Tibial artery (tissue), 4 donors: ENCODE measurements at regions not wholly inside any gene's neighbourhood (a gene's known extent, or its start where the extent isn't known, plus 50 kb on each side); places are given as distances from the start of the nearest gene placed in this dataset.
"Not testable (repeated sequence)": the region's sequence is repeated elsewhere in the genome, so short reads cannot be mapped to it uniquely, and the experiment has no call there.

ENCODE experiments used
- DNase-seq, 2 donors: peaks; one replicate each; pipeline ENCODE4 v3.0.0-alpha.2; 2019
- H3K27ac ChIP-seq, 2 donors: fragments of 200-600 bp; sonication (generic) in 1 of 2; 1 replicate in 1 of 2; 2 replicates in 1 of 2; pipeline ENCODE4 v1.5.1; 2018 to 2019; ENCODE audit warnings: mild to moderate bottlenecking in 1 of 2
- H3K27me3 ChIP-seq, 2 donors: fragments of 200-600 bp; sonication (generic) in 1 of 2; one replicate each; pipeline versions ENCODE4 v1.5.1 to v1.6.0; 2016 to 2019
- H3K36me3 ChIP-seq, 3 donors: fragments of 200-600 bp; sonication (generic) in 2 of 3; one replicate each; pipeline ENCODE4 v1.5.1; 2016 to 2019; ENCODE audit warnings: mild to moderate bottlenecking in 2 of 3
- H3K4me1 ChIP-seq, 4 donors: fragments of 200-600 bp; sonication (generic) in 2 of 4; 1 replicate in 3 of 4; 2 replicates in 1 of 4; pipeline ENCODE4 v1.5.1; 2016 to 2019
- H3K4me3 ChIP-seq, 2 donors: fragments of 200-600 bp; sonication (generic) in 1 of 2; 1 replicate in 1 of 2; 2 replicates in 1 of 2; pipeline ENCODE4 v1.5.1; 2018 to 2019; ENCODE audit warnings: mild to moderate bottlenecking in 2 of 2
- H3K9me3 ChIP-seq, 3 donors: fragments of 200-600 bp; sonication (generic) in 1 of 3; one replicate each; pipeline ENCODE4 v1.5.1; 2016 to 2019
- intact Hi-C: fragments of 100-400 bp; cut with DNase I; formaldehyde crosslinking; loops from one replicate; pipeline ENCODE4 v1.15.0; 2023; ENCODE audit warnings: low total_unique reads
- TF ChIP-seq, protein P1 (sequence below), 2 experiments: fragments of 200-600 bp in 1 of 2; fragments of 450-650 bp in 1 of 2; IDR thresholded peaks; one replicate each; pipeline ENCODE4 v1.5.1; 2017 to 2019; ENCODE audit warnings: antibody characterized with exemption in 2 of 2, mild to moderate bottlenecking in 1 of 2, moderate library complexity in 1 of 2

GRCh38 chr4:45423896-45424295 lies 697.5 kb upstream of the GNPDA2 start:
- H3K27ac ChIP-seq = no peak overlapping the region
- intact Hi-C loops = no loop called here
- H3K9me3 ChIP-seq = peaks cover 0 to 10% (median 0%) of the 10 kb centered on the region in 3 donors
- no peaks in the 10 kb centered on the region for H3K4me1 ChIP-seq
- TF ChIP-seq, protein P1, sequence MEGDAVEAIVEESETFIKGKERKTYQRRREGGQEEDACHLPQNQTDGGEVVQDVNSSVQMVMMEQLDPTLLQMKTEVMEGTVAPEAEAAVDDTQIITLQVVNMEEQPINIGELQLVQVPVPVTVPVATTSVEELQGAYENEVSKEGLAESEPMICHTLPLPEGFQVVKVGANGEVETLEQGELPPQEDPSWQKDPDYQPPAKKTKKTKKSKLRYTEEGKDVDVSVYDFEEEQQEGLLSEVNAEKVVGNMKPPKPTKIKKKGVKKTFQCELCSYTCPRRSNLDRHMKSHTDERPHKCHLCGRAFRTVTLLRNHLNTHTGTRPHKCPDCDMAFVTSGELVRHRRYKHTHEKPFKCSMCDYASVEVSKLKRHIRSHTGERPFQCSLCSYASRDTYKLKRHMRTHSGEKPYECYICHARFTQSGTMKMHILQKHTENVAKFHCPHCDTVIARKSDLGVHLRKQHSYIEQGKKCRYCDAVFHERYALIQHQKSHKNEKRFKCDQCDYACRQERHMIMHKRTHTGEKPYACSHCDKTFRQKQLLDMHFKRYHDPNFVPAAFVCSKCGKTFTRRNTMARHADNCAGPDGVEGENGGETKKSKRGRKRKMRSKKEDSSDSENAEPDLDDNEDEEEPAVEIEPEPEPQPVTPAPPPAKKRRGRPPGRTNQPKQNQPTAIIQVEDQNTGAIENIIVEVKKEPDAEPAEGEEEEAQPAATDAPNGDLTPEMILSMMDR (IDR thresholded peaks at IDR 0.05) = no peak
- H3K4me3 ChIP-seq = no peak overlapping the region
- H3K36me3 ChIP-seq = no peaks in the 10 kb centered on the region
- no peak for DNase-seq
- no peaks in the 10 kb centered on the region for H3K27me3 ChIP-seq

DNA sequence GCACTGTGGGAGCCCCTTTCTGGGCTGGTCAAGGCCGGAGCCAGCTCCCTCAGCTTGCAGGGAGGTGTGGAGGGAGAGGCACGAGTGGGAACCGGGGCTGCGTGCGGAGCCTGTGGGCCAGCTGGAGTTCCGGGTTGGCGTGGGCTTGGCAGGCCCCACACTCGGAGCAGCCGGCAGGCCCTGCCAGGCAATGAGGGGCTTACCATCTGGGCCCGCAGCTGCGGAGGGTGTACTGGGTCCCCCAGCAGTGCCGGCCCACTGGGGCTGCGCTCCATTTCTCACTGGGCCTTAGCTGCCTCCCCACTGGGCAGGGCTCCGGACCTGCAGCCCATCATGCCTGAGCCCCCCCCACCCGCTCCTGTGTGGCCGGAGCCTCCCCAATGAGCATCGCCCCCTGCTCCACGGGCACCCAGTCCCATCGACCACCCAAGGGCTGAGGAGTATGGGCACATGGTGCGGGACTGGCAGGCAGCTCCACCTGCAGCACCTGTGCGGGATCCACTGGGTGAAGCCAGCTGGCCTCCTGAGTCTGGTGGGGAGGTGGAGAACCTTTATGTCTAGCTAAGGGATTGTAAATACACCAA lies 693.8 kb upstream of the GNPDA2 start:
- H3K27ac ChIP-seq, intact Hi-C loops, H3K27me3 ChIP-seq, H3K4me3 ChIP-seq, H3K36me3 ChIP-seq, H3K4me1 ChIP-seq, DNase-seq: not testable (repeated sequence)
- peaks cover 0 to 10% (median 0%) of the 10 kb centered on the region in 3 donors for H3K9me3 ChIP-seq

DNA sequence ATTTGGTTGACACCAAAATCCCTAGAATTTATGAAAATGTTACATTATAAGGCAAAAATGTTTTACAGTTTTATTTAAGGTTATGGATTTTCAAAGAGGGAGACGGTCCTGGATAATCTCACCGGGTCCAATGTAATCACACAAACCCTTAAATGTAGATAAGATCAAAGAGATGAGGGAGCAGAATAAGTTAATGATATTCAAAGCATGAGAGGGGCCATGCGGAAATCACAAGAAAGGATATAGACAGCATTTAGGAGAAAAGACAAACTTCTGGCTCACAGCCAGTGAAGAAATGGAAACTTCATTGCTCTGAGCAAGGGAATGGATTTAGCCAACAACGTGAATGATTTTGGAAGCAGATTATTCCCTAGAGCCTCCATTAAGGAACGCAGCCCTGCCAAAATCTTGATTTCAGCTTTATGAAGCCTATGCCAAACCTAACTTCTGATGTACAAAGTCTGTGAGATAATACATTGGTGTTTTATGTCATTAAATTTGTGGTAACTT lies 684.4 kb upstream of the GNPDA2 start:
- no peaks in the 10 kb centered on the region for H3K9me3 ChIP-seq
- no peaks in the 10 kb centered on the region for H3K27me3 ChIP-seq
- intact Hi-C loops = no loop called here
- no peak for DNase-seq
- no peak overlapping the region for H3K4me3 ChIP-seq
- H3K4me1 ChIP-seq = no peaks in the 10 kb centered on the region
- TF ChIP-seq, protein P1 (IDR thresholded peaks at IDR 0.05) = no peak
- no peak overlapping the region for H3K27ac ChIP-seq
- H3K36me3 ChIP-seq = no peaks in the 10 kb centered on the region

DNA sequence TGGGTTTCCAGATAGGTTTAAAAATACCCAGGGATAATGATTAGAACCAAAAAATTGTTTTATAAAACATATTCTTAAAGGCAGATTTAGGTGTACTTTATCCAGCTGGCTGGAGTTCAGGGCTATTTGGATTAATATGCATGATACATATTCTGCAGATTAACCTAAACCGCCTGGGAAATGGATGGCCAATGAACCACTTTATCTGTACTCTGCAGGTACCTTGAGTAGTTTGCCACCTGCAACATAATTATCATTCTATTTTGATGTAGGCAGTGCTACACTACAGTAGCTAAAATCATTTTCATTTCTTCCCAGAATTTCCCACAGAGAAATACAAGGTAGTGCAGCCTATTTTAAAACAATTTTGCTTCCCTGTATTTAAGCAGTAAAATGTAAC lies 683.2 kb upstream of the GNPDA2 start:
- Histone ChIP-seq H3K27ac (no peak overlapping the region), H3K36me3 (no peaks in the 10 kb centered on the region), H3K27me3 (no peaks in the 10 kb centered on the region), H3K4me1 (no peaks in the 10 kb centered on the region), H3K9me3 (no peaks in the 10 kb centered on the region), H3K4me3 (no peak overlapping the region)
- TF ChIP-seq, protein P1 (IDR thresholded peaks at IDR 0.05) = no peak
- DNase-seq = no peak
- intact Hi-C loops = no loop called here

DNA sequence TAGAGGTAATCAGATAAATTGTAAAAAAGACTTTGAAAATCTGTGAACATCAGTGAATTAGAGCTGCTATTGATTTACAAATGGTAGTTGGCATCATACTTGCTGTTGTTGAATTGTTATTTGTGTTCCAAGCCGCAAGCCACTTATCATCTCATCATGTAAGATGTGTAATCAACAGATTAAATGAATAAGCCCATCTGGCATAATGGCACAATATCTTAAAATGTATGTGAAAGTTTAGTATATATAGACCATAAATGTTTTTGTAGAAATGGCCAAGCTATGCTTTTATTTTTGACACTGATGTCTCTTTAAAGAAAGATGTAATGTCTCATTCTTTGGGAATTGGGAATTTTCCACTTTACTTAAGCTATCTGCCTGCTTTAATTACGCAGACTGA lies 682.6 kb upstream of the GNPDA2 start:
- Histone ChIP-seq H3K4me3 (no peak overlapping the region), H3K4me1 (no peaks in the 10 kb centered on the region), H3K27ac (no peak overlapping the region), H3K27me3 (no peaks in the 10 kb centered on the region), H3K36me3 (no peaks in the 10 kb centered on the region), H3K9me3 (no peaks in the 10 kb centered on the region)
- TF ChIP-seq, protein P1 (IDR thresholded peaks at IDR 0.05) = no peak
- intact Hi-C loops = no loop called here
- no peak for DNase-seq

- Histone ChIP-seq H3K9me3 (peaks cover 0 to 2% (median 0%) of the 10 kb centered on the region in 3 donors), H3K27ac (no peak overlapping the region), H3K27me3 (no peaks in the 10 kb centered on the region), H3K4me3 (no peak overlapping the region), H3K4me1 (no peaks in the 10 kb centered on the region), H3K36me3 (no peaks in the 10 kb centered on the region)
- intact Hi-C loops = no loop called here
- DNase-seq = no peak
- TF ChIP-seq, protein P1 (IDR thresholded peaks at IDR 0.05) = no peak
Observed at GRCh38 chr4:45399116-45399515, 672.8 kb upstream of the GNPDA2 start.
